NOMO-1 treated with dmso at 0.1 percent for 144 hours (cell line): ENCODE measurements at regions not wholly inside any gene's neighbourhood (a gene's known extent, or its start where the extent isn't known, plus 50 kb on each side); places are given as distances from the start of the nearest gene placed in this dataset.

Experiments used
- DNase-seq: peaks from one replicate; lab custom pipeline; 2025; ENCODE audit not compliant: unreplicated experiment; lab: John Stamatoyannopoulos, UW

GRCh38 chr10:7507887-7508726 lies 97.3 kb upstream of the SFMBT2 start:
- DNase-seq = no peak

DNA sequence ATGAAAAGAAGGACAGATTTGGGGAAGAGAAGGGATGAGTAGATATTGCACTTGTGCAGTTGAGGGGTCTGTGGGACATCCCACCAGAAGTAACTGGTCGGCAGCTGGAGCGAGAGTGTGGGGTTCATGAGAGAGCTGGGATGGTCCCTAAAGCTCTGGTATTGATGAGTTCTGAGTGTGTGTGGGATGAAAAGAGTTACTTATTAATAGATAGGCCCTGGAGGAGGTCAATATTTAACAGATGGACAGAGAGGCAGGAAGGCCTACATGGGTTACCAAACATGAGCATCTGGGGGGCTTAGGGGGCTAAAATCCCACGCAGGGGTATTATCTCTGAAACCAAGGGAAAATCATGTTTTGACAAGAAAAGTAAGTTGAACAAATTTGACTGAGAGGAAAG lies 95.7 kb upstream of the SFMBT2 start:
- DNase-seq = no peak

DNA sequence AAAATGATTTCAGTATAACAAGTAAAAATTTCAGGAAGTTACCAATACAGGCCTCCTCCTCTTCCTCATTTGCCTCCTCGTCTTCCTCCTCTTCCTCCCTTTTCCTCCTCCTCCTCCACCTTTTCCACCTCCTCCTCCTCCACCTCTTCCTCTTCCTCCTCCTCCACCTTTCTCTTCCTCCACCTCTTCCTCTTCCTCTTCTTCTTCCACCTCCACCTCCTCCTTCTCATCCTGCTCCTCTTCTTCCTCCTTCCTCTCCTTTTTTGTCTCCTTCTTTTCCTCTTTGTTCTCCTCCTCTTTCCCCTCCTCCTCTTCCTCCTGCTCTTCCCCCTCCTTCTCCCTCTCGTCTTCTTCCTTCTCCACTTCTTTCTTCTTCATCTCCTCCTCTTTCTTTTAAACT lies 94.4 kb upstream of the SFMBT2 start:
- no peak for DNase-seq

- DNase-seq = no peak
Measured at GRCh38 chr10:7503190-7503589, 92.4 kb upstream of the SFMBT2 start.

DNA sequence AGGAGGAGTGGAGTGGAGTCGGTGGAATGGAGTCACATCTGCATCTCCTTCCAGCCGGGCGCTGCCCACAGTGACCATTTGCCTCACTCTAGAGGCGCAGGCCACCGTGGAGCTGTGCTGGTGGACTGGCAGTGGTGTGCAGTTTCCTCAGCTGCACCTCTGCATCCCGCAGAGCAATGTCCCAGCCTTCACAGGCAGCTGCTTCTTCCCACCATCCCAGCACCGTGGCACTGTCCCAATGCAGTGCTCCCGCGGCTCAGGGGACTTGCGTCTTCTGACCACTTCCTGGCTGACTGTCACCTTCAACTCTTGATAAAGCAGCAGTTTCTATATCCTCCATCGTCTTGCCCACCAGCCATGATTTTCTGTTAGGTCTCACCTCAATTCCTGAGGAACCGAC lies 90.3 kb upstream of the SFMBT2 start:
- no peak for DNase-seq

DNA sequence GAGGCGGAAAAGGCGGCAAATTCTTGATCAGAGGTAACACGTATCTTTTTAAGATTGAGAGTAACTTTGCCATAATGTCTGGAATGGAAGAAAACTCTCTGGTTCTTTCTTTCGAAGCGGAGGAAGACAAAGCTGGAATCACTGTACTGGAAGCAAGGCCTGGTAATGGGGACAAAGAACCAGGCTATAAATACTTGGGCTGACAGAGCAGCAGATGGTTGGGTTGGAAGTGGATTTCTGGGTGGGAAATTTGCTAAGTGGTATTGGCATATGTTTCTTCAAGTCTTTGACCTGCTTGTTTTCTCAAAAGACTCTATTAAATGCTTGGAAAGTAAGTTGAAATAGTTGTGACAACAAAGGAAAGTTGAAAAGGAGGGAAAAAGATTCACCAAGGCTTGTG lies 87.3 kb upstream of the SFMBT2 start:
- DNase-seq = no peak

- no peak for DNase-seq
Measured at GRCh38 chr10:7493996-7494395, 83.2 kb upstream of the SFMBT2 start.

DNA sequence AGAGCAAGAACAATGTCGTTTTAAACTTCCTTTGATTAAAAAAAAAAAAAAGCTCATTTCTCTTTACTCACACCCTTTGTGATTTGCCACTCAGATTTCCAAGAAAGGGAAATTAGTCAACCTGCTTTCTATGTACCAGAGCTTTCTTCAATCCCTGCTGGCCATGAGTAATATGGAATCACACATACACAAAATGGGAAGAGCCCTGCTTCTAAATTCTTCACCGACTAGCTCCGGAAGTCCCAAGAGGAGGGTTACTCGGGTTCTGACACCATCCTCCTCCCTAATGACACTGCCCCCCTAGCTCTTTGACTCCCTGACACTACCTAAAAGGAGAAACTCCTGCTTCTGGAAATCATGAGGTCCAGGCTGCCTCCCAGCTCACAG lies 81.8 kb upstream of the SFMBT2 start:
- DNase-seq = no peak

GRCh38 chr10:7491949-7492659 lies 81.3 kb upstream of the SFMBT2 start:
- peak; percentile 55 for DNase-seq

DNA sequence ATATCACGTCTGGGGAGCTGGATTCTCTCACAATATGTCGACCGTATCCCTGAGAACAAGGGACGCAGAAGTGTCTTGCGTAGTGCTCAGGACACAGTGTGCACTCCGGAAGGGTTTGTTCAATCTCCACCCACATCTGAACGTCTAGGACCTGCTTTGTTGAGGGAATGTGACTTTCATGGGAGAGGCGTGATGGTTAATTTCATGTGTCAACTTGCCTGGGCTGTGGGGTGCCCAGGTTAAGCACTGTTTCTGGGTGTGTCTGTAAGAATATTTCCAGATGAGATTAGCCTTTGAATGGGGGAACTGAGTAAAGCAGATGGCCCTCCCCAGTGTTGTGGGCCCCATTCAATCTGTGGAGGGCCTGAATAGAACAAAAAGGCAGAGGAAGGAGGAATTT lies 80.4 kb upstream of the SFMBT2 start:
- no peak for DNase-seq

DNA sequence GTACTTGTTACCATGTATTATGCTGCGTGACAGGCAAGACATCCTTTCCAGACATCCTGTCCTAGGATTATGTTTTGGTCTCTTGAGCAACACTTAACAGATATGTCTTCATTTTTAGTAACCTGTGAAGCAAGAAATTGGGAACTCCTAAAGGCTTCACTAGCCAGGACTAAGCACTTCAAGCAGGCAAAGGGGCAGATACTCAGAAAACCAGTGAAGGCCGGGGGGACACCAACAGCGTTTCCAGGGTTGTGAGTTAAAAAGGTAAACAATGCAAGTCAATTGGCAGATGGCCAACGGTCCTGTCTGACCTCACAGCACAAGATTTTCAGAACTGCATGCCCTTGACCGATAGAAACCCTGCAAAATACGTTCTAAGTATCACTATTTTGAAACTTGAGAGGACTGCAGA lies 77.6 kb upstream of the SFMBT2 start:
- DNase-seq = peak; percentile 25

DNA sequence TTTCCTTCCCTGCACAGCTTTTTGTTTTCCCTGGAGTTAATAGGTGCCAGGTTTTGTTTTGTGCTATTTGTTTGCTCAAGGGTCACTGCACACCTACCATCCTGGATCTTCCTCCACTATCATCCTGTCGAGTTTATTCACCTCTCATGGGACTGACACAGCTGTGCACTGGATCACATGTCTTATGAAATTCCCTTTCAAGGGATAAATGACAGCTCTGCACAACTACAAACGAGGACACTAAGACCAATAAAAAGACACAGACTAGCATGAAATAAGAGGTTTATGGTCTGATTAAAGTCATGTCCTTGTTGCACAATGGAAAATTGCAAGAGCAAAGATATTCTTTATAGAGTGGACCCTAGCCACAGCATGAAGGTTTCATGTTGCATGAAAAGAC lies 76.7 kb upstream of the SFMBT2 start:
- no peak for DNase-seq

GRCh38 chr10:7486528-7486927 lies 75.7 kb upstream of the SFMBT2 start:
- DNase-seq = peak; percentile 13

DNA sequence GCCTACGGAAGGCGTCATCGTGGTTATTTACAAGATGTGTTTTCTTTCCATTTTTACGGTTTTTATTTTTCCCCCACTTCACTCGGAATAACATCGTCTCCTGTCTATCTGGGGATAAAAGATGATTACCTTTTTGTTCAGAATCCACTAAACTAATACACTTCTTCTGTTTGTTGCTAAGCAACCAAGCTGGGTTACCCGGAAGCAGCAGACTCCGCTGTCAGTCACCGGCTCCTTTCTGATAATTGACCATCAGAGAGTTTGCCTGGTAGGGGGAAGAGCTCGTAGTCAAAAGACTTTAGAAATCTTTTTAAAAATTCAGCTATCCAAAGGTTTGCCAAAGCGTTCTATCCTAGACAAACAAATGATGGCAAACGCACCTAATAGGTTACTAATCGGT lies 75.0 kb upstream of the SFMBT2 start:
- no peak for DNase-seq

GRCh38 chr10:7485244-7485556 lies 74.4 kb upstream of the SFMBT2 start:
- DNase-seq = no peak

- DNase-seq = peak; percentile 90
Measured at GRCh38 chr10:7484456-7485243, 73.8 kb upstream of the SFMBT2 start.

- no peak for DNase-seq
Measured at GRCh38 chr10:7483848-7484247, 73.0 kb upstream of the SFMBT2 start.

- DNase-seq = no peak
Measured at GRCh38 chr10:7482992-7483391, 72.2 kb upstream of the SFMBT2 start.

- no peak for DNase-seq
Measured at GRCh38 chr10:7481368-7481765, 70.5 kb upstream of the SFMBT2 start.

GRCh38 chr10:7480742-7481367 lies 70.0 kb upstream of the SFMBT2 start:
- DNase-seq = peak; percentile 70

GRCh38 chr10:7479861-7480598 lies 69.2 kb upstream of the SFMBT2 start:
- no peak for DNase-seq
